Stimulated activated CD4-positive, alpha-beta T cell treated with anti-CD3 and anti-CD28 coated beads, Interleukin-2, amount 100 ng/mL, for 24 hours (primary cell): ENCODE measurements at regions not wholly inside any gene's neighbourhood (a gene's known extent, or its start where the extent isn't known, plus 50 kb on each side); places are given as distances from the start of the nearest gene placed in this dataset.
"Not testable (repeated sequence)": the region's sequence is repeated elsewhere in the genome, so short reads cannot be mapped to it uniquely, and the experiment has no call there.

Experiments used
- DNase-seq, 2 donors: peaks; one replicate each; pipeline ENCODE4 v3.0.0-alpha.2; 2020

DNA sequence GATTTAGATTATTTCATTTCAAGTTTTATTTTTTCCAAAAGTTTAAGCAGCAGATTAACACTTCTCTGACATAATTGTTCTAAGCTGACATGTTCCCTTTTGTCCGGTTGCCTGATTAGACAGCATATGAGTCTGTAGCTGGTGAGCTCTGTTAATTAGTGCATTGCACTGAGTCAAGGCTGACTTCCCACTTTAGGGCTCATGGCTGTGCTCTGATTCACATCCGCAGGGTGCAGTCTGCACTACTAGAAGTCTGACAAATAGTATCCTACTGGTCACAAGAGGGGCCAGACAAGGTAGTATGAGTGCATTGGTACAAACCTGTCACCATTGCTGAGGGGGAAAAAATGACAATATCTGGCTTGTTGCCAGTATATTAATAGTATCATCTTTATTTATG, 443.9 kb upstream of the ZNF804A start:
- no peak for DNase-seq

GRCh38 chr2:184155791-184156190, 442.5 kb upstream of the ZNF804A start:
- no peak for DNase-seq

DNA sequence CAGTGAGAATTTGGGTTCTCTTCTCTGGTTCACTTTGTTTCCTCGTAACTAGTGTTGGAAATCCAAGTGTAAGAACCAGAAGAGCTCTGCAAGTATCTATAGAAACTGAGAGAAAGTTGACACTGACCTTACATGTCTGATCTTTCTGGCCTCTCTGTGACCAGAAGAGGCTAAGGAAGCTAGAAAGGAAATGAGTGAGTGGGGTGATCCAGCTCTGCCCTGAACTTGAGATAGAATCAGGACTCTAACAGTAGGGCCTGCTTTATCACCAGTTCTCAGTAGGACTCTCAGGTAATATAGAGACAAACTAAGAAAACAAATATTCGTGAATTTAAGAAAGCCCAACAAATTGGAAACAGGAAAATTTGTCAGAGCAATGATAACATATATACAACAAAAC, 441.2 kb upstream of the ZNF804A start:
- DNase-seq: no peak

DNA sequence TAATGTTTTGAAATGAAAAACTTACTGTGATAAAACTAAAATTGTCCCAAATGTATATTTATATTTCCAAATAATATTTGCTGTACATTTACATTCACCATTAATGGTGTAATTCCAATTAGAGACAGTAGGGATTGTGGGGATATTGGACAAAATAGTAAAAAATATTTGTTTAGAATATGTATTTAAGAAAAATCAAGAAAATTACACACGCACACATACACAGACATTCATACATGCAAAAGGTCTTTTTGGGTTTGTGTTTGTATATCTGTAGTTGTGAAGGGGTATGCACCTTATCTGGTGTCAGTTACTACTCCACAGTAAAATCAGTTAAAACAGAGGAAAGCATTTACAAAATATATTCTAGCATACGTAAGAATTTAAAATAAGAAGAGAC, 435.9 kb upstream of the ZNF804A start:
- DNase-seq: no peak

GRCh38 chr2:184168823-184169222, 429.5 kb upstream of the ZNF804A start:
- DNase-seq: not testable (repeated sequence)

GRCh38 chr2:184169366-184169765, 429.0 kb upstream of the ZNF804A start:
- no peak for DNase-seq

DNA sequence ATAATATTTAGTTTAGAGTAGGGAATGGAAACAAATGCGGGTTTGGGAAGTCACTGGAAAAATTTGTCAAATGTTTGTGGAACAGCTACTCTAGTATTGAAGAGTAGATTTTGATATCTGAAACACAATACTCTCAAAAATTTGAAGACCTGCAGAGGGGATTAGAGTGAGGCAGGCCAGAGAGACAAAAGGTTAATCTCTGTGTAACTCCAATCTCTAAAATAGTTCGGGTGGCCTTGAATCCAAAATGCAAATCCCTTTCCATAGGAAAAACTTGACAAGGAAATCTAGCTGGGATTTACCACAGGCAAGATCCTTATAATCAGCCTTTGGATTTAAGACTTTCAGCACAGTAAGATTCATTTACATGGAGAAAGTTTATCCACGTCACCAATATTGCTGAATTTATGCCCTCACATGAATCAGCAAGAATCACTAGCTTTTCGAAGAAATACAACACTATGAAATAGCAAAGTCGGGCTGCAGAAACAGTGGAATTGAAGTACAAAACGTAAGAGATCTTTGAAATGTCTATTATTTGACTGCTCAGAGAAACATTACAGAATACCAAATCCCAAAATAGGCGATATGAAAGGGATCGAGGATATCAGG, 423.7 kb upstream of the ZNF804A start:
- no peak for DNase-seq

GRCh38 chr2:184178229-184178628, 420.1 kb upstream of the ZNF804A start:
- DNase-seq: no peak

DNA sequence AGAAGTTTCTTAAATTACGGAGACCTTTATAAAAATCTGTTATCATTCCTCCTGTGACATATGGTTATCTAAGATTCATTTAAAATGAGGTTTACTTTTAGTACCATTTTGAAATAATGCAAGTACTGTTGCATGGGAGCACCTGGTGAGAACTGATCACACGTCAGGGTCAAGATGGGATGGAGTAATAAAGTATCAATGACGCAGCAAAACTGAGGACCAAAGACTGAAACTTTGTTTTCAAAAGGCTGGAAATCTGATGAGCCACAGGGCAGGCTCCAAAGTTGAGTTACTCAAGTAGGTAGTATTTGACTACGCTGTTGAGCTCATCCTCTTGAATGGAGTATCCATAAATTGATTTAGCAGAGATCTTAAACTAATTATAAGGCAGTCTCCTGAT, 411.9 kb upstream of the ZNF804A start:
- DNase-seq: no peak

DNA sequence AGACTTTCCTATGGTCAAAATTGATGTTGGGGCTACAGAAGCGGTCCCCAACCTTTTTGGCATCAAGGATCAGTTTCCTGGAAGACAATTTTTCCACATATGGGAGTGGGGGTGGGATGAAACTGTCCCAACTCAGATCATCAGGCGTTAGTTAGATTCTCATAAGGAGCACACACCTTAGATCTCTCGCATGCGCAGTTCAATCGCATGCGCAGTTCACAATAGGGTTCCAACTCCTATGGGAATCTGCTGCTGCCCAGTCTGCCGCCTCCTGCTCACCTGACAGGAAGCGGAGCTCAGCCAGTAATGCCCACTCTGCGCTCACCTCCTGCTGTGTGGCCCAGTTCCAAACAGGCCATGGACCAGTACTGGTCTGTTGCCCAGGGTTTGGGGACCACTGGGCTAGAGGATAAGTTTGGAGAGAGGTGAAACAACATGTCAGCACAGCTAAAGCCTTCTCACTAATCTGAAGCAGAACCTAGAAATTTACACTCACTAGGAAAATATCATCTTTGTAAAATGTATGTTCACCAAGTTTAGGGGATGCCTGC, 410.8 kb upstream of the ZNF804A start:
- no peak for DNase-seq

GRCh38 chr2:184190725-184191124, 407.6 kb upstream of the ZNF804A start:
- DNase-seq: no peak

GRCh38 chr2:184192649-184193048, 405.7 kb upstream of the ZNF804A start:
- no peak for DNase-seq

DNA sequence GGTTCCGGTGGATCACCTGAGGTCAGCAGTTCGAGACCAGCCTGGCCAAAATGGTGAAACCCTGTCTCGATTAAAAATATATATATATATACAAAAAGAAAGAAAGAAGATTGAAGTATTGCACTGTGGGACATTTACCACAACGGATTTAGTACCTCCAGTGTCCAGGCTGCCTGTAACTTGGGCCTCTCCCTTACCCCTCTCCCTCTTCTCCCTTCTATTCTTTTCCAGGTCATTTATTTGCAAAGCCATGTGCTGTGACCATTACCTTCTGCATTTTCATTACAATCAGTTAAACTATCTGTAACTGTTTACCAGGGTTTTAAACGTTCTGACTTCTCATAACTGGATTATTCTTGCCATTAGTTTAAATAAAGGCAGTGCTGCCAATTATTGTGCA, 400.9 kb upstream of the ZNF804A start:
- DNase-seq: no peak

GRCh38 chr2:184198791-184199190, 399.5 kb upstream of the ZNF804A start:
- DNase-seq: not testable (repeated sequence)

DNA sequence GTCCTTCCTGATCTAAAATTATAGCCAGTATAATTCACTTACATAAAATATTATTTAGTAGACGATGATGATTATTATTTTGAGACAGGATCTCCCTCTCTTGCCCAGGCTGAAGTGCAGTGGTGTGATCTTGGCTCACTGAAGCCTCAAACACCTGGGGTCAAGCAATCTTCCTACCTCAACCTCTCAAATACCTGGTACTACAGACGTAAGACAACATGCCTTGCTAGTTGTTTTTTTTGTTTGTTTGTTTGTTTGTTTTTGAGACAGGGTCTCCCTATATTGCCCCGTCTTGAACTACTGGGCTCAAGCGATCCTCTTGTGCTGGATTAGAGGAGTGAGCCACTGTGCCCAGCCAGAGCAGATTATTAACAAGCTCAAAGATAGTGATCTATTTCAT, 399.1 kb upstream of the ZNF804A start:
- DNase-seq: no peak

GRCh38 chr2:184201246-184201645, 397.1 kb upstream of the ZNF804A start:
- no peak for DNase-seq

DNA sequence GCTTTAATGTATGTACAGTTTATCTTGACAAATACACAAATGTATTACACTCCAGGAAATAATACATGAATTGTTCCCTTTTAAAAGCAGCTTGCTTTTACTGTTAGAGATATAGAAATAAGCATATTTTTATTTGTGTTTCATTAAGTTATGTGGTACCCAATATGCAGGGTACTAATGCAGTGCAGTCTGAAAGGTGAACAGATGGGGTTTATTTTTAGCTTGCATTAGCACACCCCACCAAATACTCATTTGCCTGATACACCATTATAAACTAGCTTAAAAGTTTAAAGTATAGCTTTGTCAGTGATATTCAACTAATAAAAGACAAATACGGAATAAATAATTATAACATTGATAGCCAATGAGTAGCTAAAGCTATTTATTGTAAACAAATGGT, 394.7 kb upstream of the ZNF804A start:
- DNase-seq: no peak

DNA sequence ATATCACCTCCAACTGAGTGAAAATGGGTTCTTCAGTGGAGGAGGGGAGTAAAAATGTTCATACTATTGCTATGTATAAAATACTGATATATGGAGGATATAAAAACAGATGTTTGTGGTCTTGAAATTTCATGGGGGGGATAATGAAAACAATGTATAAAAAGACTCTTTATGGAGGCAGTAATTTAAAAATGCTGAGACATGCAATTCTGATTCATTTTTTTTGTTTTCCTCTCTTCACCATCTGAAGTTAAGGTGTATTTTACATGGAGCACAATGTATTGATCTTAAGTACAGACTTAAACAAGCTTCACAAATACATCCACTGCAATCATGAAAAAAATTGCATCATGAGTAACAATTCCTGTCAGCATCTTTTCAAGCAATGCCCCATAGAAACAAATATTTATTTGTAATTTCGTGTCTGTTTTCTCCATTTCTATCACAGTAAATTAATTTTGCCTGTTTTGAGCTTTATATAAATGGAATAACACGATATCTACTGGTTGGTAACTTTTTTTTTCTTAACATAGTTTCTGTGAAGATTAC, 393.2 kb upstream of the ZNF804A start:
- no peak for DNase-seq

- DNase-seq: no peak
Observed at GRCh38 chr2:184206045-184206444, 392.3 kb upstream of the ZNF804A start.

DNA sequence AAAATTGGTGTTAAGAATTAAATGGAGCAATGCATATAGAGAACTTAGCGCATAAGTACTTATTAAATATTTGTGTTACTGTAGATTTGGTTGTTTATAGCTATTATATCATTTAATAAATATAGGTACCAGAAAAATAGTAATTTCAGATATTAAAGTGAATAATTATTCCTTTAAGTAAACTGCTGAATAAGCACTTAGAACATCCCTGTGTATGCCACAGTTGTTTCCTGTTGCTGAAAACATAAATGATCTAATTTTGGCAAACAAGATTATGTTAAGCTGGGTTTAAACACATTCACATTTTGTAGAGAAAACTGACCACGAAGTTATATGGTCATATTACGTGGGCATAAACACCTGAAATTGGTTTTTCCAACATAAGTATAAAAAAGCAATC, 388.0 kb upstream of the ZNF804A start:
- DNase-seq: no peak

- DNase-seq: no peak
Observed at GRCh38 chr2:184215745-184216144, 382.6 kb upstream of the ZNF804A start.

GRCh38 chr2:184256611-184257010, 341.7 kb upstream of the ZNF804A start:
- no peak for DNase-seq

- no peak for DNase-seq
Observed at GRCh38 chr2:184261331-184261730, 337.0 kb upstream of the ZNF804A start.

- DNase-seq: no peak
Observed at GRCh38 chr2:184261818-184262217, 336.5 kb upstream of the ZNF804A start.

DNA sequence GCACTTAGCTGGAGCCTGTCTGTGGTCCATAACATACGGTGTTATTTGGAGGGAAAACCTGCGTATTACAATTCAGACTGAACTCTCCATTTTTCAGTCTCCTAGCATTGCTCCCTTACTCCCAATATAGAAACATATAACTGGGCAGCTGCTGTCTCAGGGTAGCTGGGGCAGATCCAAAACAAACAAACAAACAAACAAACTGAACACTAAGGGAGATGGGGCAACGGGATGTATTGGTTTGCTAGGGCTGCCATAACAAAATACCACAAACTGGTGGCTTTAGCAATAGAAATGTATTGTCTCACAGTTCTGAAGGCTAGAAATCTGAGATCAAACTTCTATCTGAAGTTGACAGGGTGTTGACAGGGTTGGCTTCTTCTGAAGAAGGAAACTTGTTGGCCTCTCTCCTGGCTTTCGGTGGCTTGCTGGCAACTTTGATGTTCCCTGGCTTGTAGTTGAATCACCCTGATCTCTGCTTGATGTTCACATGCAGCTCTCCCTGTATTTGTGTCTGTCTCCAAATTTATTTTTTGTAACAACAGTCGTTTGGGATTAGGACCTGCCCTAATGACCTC, 329.3 kb upstream of the ZNF804A start:
- no peak for DNase-seq
